ENCODE measurements at regions not wholly inside any gene's neighbourhood (a gene's known extent, or its start where the extent isn't known, plus 50 kb on each side); places are given as distances from the start of the nearest gene placed in this dataset.

GRCh38 chr10:33859319-33860022 lies 525.0 kb upstream of the NRP1 start:
- DNase-seq, result no peak
- Histone ChIP-seq H4K5ac (ENCODE audit: insufficient read length, low read depth, low read length) (no peak overlapping the region), H2BK5ac (ENCODE audit: insufficient read length, low read length) (no peak overlapping the region), H3K56ac (ENCODE audit: insufficient read length, low read depth, low read length) (no peak overlapping the region), H3K79me1 (ENCODE audit: insufficient read depth, low read depth, low read length, poor library complexity, severe bottlenecking) (no peaks in the 10 kb centered on the region), H2AFZ (ENCODE audit: low read length) (no peak overlapping the region), H4K8ac (replicated peaks; ENCODE audit: insufficient read length, low read depth, low read length) (no peak overlapping the region), H3K27me3 (ENCODE audit: insufficient read depth, low read length) (no peaks in the 10 kb centered on the region), H2BK120ac (ENCODE audit: low read depth, low read length, poor library complexity, severe bottlenecking) (no peak overlapping the region), H3K14ac (ENCODE audit: insufficient read depth, low read length) (no peak overlapping the region), H3K4ac (ENCODE audit: low read depth, low read length) (no peak overlapping the region), H4K20me1 (ENCODE audit: control insufficient read depth, insufficient read depth, insufficient read length) (no peaks in the 10 kb centered on the region), H3K9me3 (ENCODE audit: control insufficient read depth, low read depth, low read length) (no peaks in the 10 kb centered on the region), H3K79me2 (ENCODE audit: insufficient read depth, low read length) (no peaks in the 10 kb centered on the region), H2AK5ac (ENCODE audit: insufficient read length, low read length) (no peak overlapping the region), H3K9ac (ENCODE audit: extremely low read depth, insufficient read length, low read length) (no peak overlapping the region), H3K4me1 (ENCODE audit: insufficient read depth, low read length) (no peaks in the 10 kb centered on the region; the same call in 1 of the 2 replicates), H3K23ac (ENCODE audit: insufficient read length, low read depth, low read length) (no peak overlapping the region), H3K27ac (ENCODE audit: insufficient read length, low read depth, low read length) (no peak overlapping the region), H3K23me2 (ENCODE audit: insufficient read length, low read depth, low read length, poor library complexity, severe bottlenecking) (no peaks in the 10 kb centered on the region), H4K91ac (ENCODE audit: insufficient read length, low read depth, low read length) (no peak overlapping the region), H3K4me2 (ENCODE audit: insufficient read depth, insufficient read length, low read length) (no peak overlapping the region), H3K18ac (ENCODE audit: insufficient read length, low read depth, low read length) (no peak overlapping the region), H3T11ph (ENCODE audit: low read length) (no peak overlapping the region), H2BK12ac (ENCODE audit: insufficient read length, low read depth, low read length) (no peak overlapping the region), H2BK15ac (ENCODE audit: low read depth, low read length) (no peak overlapping the region), H2BK20ac (ENCODE audit: low read depth, low read length, poor library complexity, severe bottlenecking) (no peak overlapping the region)
- peaks cover 18 to 27% of the 10 kb centered on the region in 2 experiments for H3K4me1 Mint-ChIP-seq
- peaks cover 3% of the 10 kb centered on the region for H3K27me3 Mint-ChIP-seq (ENCODE audit: low read depth)
- no peak for TF ChIP-seq CTCF (conservative IDR thresholded peaks at IDR 0.05)
- no peak overlapping the region for H3K4me3 Mint-ChIP-seq
- WGBS (ENCODE audit: extremely low coverage, insufficient read length, low lambda C conversion rate), result no CpG with 5 or more reads among the region's 6 CpGs
- no peak overlapping the region for H3K27ac Mint-ChIP-seq
- H3K9me3 Mint-ChIP-seq, result peaks cover 6 to 9% of the 10 kb centered on the region in 2 experiments
- peaks cover 0 to 3% (median 2%) of the 10 kb centered on the region in 3 experiments; a peak in 3 of 7 replicates for H3K36me3 Mint-ChIP-seq (ENCODE audit: insufficient read depth in 1 of 3, low read depth in 3 of 3)

All from H9 (cell line).